ENCODE measurements at regions not wholly inside any gene's neighbourhood (a gene's known extent, or its start where the extent isn't known, plus 50 kb on each side); places are given as distances from the start of the nearest gene placed in this dataset.

DNA sequence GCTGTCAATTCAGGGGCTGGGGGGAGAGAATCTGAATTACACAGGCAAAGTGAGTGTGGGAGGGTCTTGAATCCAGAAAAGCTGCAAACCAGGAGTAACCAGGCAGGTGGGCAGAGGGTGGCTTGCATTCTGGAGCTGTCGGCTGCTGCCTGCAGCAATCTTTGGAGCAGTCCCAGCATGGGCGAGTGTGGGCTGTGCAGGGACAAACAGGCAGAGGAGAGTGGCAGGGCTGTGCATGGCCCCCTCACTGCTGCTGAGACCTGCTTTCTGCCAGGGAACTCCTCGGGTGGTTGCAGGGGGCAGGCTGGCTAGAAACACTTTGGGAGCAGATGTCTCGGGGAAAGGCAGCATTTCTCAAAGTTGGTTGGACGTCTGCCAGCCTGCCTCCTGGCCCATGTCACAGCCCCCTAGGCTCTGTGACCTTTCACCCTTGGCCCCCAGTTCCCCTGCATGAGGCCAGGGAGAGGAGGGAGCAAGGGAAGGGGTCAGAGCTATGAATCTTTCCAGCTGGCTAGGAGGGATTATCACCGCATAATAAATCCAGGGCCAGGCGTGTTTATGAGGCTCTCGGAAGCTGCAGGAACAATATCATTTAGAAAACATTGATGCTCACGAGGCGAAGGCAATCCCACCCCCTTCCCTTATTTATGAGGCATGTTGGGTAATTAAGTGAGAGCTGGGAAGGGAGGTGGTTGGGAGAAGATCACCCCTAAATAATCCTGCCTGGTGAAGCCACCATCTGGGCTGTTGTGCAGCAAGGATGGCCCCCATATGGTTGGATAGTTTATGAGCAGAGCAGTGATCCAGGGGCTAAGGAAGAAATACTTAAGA lies 212.3 kb upstream of the NCAM1 start:
- no peak for DNase-seq (ENCODE audit: low spot score)

DNA sequence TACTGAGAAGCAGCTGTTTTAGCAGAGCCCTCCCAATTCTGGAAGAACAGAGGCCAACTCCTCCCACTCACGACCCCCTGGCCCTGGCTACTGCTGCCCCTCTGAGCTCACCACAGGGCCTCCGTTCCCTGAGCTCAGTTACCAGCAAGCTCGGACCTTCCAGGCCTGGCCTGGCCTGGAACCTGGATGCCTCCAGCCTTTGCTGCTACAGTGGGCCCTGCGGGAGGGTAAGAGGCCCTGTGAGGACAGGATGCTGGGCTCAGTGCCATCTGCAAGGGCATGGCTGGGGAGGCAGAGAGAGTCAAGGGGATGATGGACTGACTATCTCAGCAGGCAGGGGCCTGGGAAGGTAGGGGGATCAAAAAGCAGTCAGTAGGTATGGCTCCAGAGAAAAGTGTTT lies 209.9 kb upstream of the NCAM1 start:
- no peak for DNase-seq (ENCODE audit: low spot score)

DNA sequence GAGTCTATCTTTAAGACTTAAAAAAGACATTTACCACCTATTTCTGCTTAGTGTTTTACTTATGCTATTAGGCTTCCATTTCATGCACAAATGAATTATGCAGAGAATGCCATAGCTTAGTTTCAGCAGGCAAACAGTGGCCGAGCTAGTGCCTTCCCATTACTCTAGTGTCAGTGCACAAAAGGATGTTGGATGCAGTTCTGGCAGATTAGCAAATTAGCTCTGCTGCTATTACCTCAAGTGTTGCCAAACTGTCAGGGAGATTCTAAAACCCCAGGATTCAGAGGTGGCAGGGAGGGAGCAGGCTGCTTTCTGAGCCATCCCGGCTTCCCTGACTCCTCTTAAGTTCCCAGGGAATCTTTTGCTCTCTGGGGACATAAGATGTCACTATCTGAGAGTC lies 209.4 kb upstream of the NCAM1 start:
- no peak for DNase-seq (ENCODE audit: low spot score)

DNA sequence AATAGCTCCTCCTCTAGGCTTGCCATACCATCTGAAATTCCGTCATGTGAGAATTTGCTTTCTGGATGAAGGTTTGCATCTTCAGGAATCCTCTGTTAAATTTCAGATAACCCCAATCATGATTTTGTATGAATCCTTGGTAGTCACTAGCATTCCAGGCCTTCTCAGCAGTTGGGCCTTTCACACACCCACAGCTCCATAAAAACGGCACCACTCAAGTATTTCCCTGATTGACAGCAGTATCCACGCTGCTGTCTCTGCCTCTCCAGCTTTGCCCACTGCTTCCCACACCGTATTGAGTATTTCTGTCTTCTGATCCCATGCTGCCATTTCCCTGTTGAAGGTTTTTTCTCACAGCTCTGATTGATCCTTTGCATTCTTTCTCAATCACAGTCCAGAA lies 208.7 kb upstream of the NCAM1 start:
- DNase-seq (ENCODE audit: low spot score) = no peak

DNA sequence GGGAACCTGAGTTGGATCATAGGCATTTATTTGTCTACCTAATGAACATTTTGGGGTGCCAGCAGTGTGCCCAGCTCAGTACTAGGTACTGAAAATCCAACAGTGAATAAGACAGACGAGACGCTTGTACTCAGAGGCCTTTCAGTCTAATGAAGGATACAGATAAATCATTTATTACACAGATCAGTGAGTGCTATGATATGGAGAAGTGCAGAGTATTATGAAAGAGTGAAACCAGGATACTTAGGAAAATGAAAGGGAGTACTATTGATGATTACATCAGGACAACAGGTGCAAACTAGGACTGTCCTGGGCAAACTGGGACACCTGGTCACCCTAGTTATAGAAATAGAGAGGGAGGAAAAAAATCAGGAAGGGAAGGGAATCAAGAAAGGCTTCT lies 207.5 kb upstream of the NCAM1 start:
- DNase-seq (ENCODE audit: low spot score) = no peak

DNA sequence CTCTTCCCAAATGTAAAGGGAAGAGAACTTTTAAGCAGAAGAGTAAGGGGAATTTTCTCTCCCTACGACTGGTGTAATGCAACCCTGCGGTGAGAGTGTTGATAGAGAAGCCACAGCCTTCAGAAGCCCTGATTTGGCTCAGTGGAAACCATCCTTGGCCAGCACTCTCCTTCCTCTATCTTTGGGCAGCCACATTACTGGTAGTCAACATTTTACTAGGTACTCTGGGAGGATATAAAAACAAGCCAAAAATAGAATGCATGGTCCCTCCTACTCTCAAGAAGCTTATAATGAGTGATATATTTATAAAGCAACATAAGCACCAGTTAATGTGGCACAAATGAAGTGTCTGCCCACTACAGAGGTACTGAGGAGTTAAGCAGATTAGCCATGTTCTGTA lies 201.8 kb upstream of the NCAM1 start:
- DNase-seq (ENCODE audit: low spot score) = no peak

DNA sequence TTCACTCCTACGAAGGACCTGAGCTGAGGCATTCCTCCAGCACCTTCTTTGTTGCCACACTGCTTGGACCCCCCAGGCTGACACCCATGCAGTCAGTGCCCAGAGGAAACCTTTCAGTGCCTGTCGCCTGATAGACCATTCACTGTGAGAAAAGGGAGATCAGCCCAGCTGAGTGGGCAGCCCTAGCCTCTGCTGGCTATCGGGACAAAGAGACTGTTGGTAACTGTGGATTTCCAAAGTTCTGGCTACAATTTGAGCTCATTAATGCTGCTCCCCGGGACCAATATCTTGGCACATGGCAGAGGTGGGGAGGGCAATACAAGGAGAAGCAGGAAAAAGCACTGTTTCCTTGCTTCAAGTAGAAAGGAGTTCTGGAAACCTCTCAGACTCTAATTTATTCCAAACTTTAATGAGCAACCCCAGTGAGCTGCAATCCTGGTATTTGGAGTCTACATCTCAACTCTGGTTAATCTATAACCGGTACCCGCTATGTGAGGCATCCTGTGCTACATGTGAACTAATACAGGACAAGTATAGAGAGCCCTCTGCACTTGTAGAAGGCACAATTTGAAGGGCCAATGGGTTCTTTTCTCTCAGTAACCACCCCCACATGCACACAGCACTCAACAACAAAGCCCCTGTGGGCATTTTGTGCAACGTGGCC lies 200.7 kb upstream of the NCAM1 start:
- DNase-seq (ENCODE audit: low spot score) = no peak

DNA sequence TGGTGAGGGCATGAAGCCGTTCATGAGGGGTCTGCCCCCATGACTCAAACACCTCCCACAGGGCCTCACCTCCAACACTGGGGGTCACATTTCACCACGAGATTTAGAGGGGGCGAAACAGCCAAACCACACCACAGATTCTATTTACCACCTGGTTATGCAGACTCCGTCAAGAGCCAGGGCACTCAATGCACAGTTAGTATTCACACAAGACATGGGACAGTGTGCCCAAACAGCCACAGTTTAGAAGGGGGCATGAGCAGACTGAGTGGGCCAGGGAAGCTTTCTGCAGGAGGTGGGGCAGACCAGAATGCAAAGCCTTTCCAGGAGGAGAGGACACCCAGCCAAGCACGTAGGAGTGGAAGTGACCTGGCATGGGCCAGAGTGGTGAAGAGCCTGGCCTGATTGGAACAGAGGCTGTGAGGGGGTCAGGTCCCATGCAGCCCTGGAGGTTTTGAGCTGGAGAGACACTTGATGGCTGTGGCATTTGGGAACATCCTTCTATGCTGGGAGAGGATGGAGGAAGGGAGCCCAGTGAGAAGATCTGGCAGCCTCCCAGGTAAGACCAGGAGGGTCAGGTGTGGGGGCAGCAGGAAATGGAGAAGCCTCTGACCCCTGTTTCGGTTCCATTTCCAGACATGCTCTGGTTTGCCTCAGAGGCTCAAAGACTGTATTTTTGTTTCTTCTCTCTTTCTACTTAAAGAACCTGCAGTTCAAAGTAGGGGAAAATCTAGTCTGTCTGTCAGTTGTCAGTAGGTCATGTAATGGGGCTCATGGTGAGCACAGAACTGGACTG lies 199.1 kb upstream of the NCAM1 start:
- no peak for DNase-seq (ENCODE audit: low spot score)

DNA sequence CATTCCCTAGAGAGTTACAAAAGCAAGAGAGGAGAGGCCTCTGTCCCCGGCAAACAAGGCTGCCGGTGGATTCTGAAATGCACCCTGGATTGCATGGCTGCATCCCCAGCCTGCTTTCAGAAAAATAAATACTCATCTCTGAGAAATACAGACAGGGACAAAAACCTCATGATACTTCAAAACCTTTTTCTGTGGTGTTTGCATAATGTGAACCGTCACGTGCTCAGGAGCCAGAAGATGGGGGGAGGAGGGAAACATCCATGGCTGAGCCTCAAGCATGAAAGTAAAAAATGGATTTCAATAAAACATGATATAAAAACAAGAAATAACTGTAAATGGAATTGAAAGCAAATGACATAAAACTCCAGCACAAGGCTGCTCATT lies 198.5 kb upstream of the NCAM1 start:
- DNase-seq (ENCODE audit: low spot score) = no peak

DNA sequence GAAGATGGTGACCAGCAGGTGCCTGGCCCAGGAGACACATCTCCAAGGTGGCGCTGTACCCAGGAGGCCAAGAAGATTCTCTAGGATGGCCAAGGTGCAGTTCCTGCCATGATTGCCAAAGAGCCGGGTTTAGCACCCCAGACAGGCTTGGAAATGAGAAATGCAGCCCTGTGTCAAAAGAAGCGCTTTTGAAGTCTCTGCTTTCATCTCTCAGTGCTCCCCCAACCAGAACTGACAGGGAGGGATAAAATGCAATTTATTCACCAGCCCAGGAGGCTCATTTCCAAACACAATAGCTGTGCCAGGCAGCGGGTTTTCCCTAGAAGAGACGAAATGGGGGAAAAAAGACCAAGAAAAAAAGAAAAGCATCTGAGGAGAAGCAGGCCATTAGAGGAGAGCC lies 195.9 kb upstream of the NCAM1 start:
- no peak for DNase-seq (ENCODE audit: low spot score)

DNA sequence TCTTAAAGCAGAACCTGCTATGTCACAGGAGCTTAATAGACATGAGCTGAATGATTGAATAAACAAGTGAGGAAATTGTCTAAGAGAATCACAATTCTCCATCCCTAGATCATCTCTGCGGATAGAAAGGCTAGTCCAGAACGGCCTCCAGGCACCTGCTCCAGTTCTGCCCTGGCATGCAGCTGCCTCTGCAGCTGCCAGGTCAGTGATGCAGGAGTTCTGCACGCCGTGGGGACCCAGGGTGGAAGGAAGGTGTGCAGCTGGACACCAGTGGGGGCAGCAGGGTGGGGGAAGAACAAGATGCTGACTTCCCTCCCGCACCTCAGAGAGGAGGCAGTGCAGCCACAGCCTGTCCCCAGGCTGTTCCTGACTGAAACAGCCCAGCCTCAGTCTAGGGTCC lies 192.1 kb upstream of the NCAM1 start:
- DNase-seq (ENCODE audit: low spot score) = no peak

DNA sequence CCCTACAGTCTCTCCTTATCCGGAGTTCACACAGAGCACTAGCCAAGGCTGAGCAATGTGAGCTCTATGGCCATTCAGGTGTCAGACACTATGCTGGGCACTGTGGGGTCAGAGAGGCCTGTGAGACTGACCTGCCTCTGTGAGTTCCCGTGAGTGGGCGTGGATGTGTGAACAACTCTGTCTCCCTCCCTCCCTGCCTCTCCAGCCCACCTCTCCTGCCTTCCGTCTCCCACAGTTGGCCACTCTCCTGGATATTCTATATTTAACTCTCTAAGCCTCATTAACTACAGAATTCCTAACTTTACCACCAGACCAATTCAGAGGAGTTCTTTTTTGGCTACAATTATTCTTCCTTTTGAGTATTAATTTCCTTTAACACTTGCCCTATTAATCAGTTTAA lies 191.6 kb upstream of the NCAM1 start:
- DNase-seq (ENCODE audit: low spot score) = no peak

DNA sequence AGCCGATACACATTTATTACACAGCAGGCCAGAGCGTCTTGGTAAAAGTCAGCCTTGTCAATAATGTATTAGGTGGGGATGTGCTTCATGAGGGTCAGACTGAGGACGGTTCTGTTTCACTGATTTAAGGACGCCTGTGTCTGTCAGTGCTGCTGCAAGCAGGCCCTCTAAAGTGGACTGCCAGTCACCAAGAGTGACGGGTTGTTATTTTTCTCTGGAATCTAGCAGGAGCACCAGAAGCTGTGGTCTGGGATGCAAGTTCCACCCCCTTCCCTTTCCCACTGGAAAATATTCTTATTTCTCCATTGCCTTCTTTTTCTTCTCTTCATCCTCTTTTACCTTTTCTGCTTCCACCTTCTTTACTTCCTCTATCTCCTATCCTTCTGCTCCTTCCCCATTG lies 191.2 kb upstream of the NCAM1 start:
- no peak for DNase-seq (ENCODE audit: low spot score)

DNA sequence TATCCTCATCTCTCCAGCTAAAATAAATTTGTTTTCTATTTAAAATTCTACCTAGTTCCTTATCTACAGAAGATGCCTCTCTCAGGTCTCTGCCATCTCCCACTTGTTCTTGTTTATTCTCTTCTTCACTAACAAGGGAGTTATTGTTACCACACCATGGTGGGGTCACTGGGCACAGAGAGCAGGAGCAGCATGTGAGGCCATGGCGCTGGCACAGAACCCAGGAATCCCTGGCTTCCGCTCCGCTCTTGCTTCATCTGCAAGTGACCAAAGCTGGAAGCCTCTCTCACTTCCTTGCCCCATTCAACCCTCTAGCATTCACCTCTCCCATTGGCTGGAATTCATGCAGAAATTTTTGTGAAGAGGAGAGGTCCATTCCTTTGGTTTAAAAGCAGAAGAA lies 190.7 kb upstream of the NCAM1 start:
- no peak for DNase-seq (ENCODE audit: low spot score)

DNA sequence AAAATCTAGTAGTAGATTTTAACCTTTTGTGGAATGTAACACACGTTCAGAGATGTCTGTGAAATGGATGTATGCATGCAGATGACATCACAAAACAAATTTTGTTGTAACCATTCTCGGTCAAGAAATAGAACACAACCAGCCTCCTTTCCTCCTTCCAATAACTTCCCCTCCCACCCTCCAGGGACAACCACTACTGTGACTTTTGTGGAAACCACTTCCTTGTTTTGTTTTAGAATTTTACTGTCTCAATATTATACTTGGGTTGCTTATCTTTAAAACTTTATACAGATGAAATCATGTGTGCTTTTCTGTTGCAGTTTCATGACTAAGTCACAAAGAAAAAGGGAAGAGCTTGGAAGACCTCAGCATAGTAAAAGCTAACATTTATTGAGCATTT lies 189.4 kb upstream of the NCAM1 start:
- no peak for DNase-seq (ENCODE audit: low spot score)

DNA sequence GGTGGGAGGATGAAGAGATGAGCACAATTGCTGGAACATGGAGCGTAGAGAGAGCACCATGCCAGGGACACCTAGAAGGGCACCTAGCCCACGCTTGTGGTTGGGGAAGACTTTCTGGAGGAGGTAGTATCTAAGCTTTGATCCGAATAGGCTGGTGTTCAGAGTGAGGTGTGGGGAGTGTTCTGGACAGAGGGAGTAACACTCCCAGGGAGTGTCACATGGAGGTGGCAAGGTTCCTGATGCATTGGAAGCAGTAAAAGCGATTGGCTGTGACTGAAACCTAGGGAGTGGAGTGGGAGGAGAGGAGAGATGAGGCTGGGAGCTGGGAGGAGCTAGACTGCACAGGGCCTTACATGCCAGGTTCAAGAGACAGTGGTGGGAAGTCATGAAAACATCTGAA lies 188.0 kb upstream of the NCAM1 start:
- DNase-seq (ENCODE audit: low spot score) = no peak

DNA sequence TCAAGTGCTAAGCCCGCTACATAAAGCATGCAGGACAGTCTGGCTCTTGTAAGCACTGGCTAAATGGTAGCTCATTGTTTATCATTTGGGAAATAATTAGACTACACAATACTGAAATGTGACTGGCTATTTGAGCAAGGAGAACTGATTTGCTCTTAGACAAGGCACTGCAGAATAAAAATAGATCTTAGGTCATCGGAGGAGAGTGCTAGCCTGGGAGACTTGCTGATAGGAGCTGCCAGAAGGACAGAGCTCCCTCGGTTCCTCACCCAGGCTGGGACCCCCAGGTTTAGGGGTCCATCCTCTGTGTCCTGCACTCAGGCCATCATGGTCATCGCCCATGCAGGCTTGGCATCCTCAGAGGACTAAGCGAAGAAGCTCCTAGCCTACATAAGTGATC lies 184.4 kb upstream of the NCAM1 start:
- DNase-seq (ENCODE audit: low spot score) = no peak

DNA sequence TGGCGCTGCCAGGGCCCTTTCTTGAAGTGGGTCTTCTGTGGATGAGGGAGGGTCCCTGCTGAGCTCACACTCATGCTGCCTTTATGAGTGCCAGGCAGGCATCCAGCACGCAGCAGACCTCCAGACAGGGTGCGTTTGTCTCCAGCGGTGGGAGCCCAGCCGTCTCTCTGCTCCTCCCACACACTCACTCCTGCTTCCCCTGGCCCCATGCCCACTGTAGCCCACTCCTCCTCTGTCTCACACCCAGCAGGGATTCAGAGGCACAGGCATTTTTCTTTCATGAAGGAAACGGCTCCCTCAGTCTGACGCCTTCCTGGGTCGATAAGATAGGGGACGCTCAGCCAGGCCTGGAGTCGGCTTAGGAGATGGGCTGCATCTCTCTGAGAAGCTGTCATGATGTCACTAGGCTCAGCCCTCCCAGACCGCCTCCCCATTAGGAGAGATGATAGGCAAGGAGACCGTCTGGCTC lies 183.9 kb upstream of the NCAM1 start:
- no peak for DNase-seq (ENCODE audit: low spot score)

DNA sequence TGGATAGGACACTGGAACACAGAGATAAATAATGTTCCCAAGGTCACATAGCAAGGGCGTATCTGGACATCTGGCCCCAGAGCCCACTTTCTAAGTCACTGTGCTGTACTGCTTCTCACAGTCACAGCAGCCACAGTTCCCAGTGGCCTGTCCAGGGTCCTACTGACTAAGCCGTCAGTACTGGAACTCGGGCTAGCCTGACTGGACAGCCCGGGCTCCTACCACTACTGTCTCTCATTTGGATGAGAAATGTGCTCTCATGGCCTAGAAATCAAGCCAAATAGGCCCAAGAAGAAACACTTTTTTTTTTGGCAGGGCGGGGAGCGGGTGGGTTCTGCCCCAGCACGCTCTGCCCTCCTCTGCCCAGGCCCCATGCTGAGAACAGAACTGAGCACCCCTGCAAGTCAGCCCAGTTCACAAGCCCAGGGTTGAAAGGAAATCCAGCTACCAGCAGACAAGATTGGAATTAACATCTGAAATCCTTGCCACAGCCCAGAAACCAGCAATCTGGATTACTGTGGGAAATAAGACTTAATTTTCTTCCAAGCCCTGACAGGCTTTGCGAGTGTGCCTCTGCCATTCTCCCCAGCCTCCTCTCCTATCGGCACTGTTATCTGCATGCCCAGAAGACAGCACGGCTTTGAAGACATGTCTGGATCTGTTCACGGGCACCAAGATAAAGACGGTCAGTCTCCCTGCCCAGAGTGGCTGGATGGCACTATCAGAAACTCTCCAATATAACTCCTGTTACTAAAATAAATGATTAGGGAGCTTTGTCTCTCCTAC lies 182.9 kb upstream of the NCAM1 start:
- DNase-seq (ENCODE audit: low spot score) = no peak

DNA sequence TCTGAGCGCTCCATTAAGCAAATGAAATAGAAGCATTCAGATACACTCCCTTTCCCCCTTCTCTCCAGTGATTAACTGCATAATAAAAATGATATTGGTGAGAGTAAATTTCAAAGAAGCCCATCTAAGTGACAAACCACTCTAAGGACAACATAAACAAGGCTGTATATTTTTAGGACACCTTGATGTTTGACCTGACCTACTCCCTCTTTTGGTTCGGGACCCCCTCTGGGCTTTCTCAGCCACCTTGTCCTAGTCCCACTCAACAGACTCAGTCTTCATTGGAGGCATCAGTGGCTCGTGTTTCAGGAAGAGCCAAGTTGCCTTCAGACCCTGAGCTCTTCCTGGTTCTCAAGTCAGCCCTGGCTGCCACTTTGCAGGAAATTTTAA lies 182.3 kb upstream of the NCAM1 start:
- no peak for DNase-seq (ENCODE audit: low spot score)

DNA sequence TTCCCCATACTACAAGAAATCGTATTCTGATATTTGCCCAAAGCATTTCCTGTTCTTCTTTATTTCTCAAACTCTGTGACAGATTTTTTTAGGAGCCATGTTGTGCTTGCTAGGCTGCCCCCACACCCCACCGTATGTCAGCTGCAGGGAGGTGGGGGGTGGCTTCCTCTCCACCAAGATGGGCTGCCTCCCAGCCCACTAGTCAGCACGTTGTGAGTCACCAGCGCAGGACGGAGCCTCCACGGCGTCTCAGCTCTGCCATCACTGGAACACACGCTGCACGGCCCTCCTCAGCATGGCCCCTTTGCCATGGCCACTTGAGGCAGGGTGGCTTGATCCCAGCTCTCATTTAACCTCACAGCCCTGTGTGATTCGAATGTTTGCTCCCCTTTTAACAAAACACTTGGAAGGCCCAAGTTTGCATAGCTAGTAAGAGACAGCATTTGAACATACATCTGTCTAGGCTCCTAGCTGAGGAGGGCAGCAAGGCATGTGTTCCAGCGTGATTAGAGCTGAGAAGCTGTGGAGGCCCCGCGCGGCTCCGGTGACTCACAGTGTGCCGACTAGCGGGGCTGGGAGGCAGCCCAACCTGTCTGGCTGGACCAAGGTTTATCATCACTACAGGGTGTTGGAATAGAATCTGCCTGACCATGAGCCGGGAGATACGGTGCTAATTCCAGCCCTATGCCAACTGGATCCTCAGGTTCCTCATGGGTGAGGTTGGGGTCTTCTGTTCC lies 180.7 kb upstream of the NCAM1 start:
- DNase-seq (ENCODE audit: low spot score) = peak; percentile 12
